HCT116 (cell line): ENCODE measurements at regions not wholly inside any gene's neighbourhood (a gene's known extent, or its start where the extent isn't known, plus 50 kb on each side); places are given as distances from the start of the nearest gene placed in this dataset.

ENCODE experiments used
- ATAC-seq: fragments of 200-7000 bp; cut with Tn5 transposase; 2 replicates; pipeline ENCODE4 v1.9.1; 2020; ENCODE audit warnings: mild to moderate bottlenecking, moderate library complexity
- BruUV-seq: library from RNA; stranded (reverse); fragments of 400-500 nt; replicated peaks from 2 replicates; lab custom pipeline; 2021; lab: Mats Ljungman, UMichigan
- CTCF ChIA-PET: fragments of 300-600 bp; sonication (Branson Sonifier 250); formaldehyde crosslinking; loops from one replicate; lab custom pipeline; 2021; ENCODE audit warnings: antibody characterized with exemption; lab: Charles Lee
- POLR2A ChIA-PET: fragments of 300-600, 350-600 bp; sonication (Branson Sonifier 250); formaldehyde crosslinking; loops from one replicate; lab custom pipeline; 2021; ENCODE audit warnings: antibody characterized with exemption; lab: Charles Lee
- RAD21 ChIA-PET, 2 experiments: fragments of 300-600 bp; sonication (Branson Sonifier 250); formaldehyde crosslinking; loops; one replicate each; lab custom pipeline; 2023; ENCODE audit warnings: low total read pairs in 2 of 2; ENCODE audit not compliant: uncharacterized antibody in 2 of 2, unreplicated experiment in 2 of 2, low non-redundant PET in 1 of 2; lab: Charles Lee
- DNase-seq: peaks from one replicate; pipeline ENCODE4 v3.0.0-alpha.2; 2010; ENCODE audit warnings: low read depth, low spot score
- H2AFZ ChIP-seq: fragments of 200-600 bp; shearing (Covaris generic), sonication (generic); 2 replicates; pipeline ENCODE4 v1.6.1; 2017; ENCODE audit warnings: low read depth, mixed run types, mixed read lengths, antibody characterized with exemption, low read length; ENCODE audit not compliant: poor library complexity, severe bottlenecking
- H3K27ac ChIP-seq: 2 replicates; pipeline ENCODE4 v1.5.1; 2012; ENCODE audit warnings: low read depth, low read length
- H3K27me3 ChIP-seq: fragments of 200-600 bp; sonication (generic); 2 replicates; pipeline ENCODE4 v1.6.1; 2016; ENCODE audit warnings: mixed run types, low read length, mixed read lengths; ENCODE audit not compliant: insufficient read depth
- H3K36me3 ChIP-seq, 2 experiments: fragments of 200-500 bp in 1 of 2; fragments of 200-600 bp in 1 of 2; sonication (Bioruptor generic) in 1 of 2; sonication (generic) in 1 of 2; 2 replicates each; pipeline versions ENCODE4 v1.5.1 to v1.6.1; 2014 to 2016; ENCODE audit warnings: low read length in 2 of 2, inconsistent platforms in 1 of 2, mixed read lengths in 1 of 2, mixed run types in 1 of 2; ENCODE audit not compliant: insufficient read depth in 2 of 2, control insufficient read depth in 1 of 2
- H3K4me1 ChIP-seq, 2 experiments: fragments of 200-600 bp in 1 of 2; sonication (generic) in 1 of 2; 2 replicates each; pipeline versions ENCODE4 v1.5.1 to v1.6.1; 2012 to 2017; ENCODE audit warnings: low read length in 2 of 2, inconsistent platforms in 1 of 2, mild to moderate bottlenecking in 1 of 2, mixed read lengths in 1 of 2, mixed run types in 1 of 2, moderate library complexity in 1 of 2; ENCODE audit not compliant: insufficient read depth in 2 of 2, control insufficient read depth in 1 of 2
- H3K4me2 ChIP-seq: fragments of 200-600 bp; sonication (generic); 2 replicates; pipeline ENCODE4 v1.6.1; 2017; ENCODE audit warnings: mixed run types, low read length, mixed read lengths
- H3K4me3 ChIP-seq, 2 experiments: fragments of 200-600 bp in 1 of 2; sonication (generic) in 1 of 2; replicated peaks in 1 of 2; 2 replicates each; pipeline ENCODE4 v1.5.1; 2011 to 2016; ENCODE audit warnings: low read length in 2 of 2, control low read depth in 1 of 2, low read depth in 1 of 2, mild to moderate bottlenecking in 1 of 2, mixed read lengths in 1 of 2, mixed run types in 1 of 2
- H3K79me2 ChIP-seq: fragments of 200-600 bp; sonication (generic); 2 replicates; pipeline ENCODE4 v1.6.1; 2017; ENCODE audit warnings: mild to moderate bottlenecking, mixed run types, low read length, moderate library complexity, mixed read lengths; ENCODE audit not compliant: insufficient read depth
- H3K9ac ChIP-seq: fragments of 200-600 bp; sonication (generic); 2 replicates; pipeline ENCODE4 v1.6.1; 2016; ENCODE audit warnings: low read length, mixed read lengths
- H3K9me2 ChIP-seq: fragments of 200-600 bp; sonication (generic), shearing (Covaris generic); 2 replicates; pipeline ENCODE4 v1.6.1; 2017; ENCODE audit warnings: mixed run types, mild to moderate bottlenecking, moderate library complexity; ENCODE audit not compliant: insufficient read depth
- H3K9me3 ChIP-seq, 2 experiments: fragments of 200-500 bp in 1 of 2; fragments of 200-600 bp in 1 of 2; sonication (Bioruptor generic) in 1 of 2; sonication (generic) in 1 of 2; 2 replicates each; pipeline ENCODE4 v1.6.1; 2014 to 2017; ENCODE audit warnings: low read length in 2 of 2, mixed read lengths in 2 of 2, inconsistent platforms in 1 of 2, low read depth in 1 of 2, mild to moderate bottlenecking in 1 of 2, mixed run types in 1 of 2, moderate library complexity in 1 of 2; ENCODE audit not compliant: control insufficient read depth in 1 of 2, insufficient read depth in 1 of 2
- H4K20me1 ChIP-seq: fragments of 200-600 bp; sonication (generic), shearing (Covaris generic); 2 replicates; pipeline ENCODE4 v1.6.1; 2017; ENCODE audit warnings: mixed run types, mild to moderate bottlenecking, moderate library complexity; ENCODE audit not compliant: insufficient read depth
- ATF3 ChIP-seq: IDR thresholded peaks from 2 replicates; pipeline ENCODE4 v1.6.1; 2012
- CBX3 ChIP-seq: IDR thresholded peaks from 2 replicates; pipeline ENCODE4 v1.6.1; 2012; ENCODE audit warnings: low read depth
- CTCF ChIP-seq, 3 experiments: fragments of 200-600 bp in 1 of 3; sonication (generic) in 1 of 3; IDR thresholded peaks in 2 of 3; conservative IDR thresholded peaks in 1 of 3; 2 replicates each; pipeline ENCODE4 v1.5.1; 2012 to 2017; ENCODE audit warnings: low read depth in 2 of 3, low read length in 2 of 3, antibody characterized with exemption in 1 of 3, borderline replicate concordance in 1 of 3, control low read depth in 1 of 3, mild to moderate bottlenecking in 1 of 3, mixed read lengths in 1 of 3, mixed run types in 1 of 3, moderate library complexity in 1 of 3; ENCODE audit not compliant: insufficient read depth in 1 of 3
- EGR1 ChIP-seq: IDR thresholded peaks from 2 replicates; pipeline ENCODE4 v1.6.1; 2012; ENCODE audit warnings: low read depth
- ELF1 ChIP-seq: IDR thresholded peaks from 2 replicates; pipeline ENCODE4 v1.6.1; 2012; ENCODE audit warnings: low read depth, borderline replicate concordance
- EZH2phosphoT487 ChIP-seq: fragments of 200-600 bp; IDR thresholded peaks from 2 replicates; pipeline ENCODE4 v1.6.1; 2018; ENCODE audit warnings: antibody characterized with exemption, borderline replicate concordance
- FOSL1 ChIP-seq: IDR thresholded peaks from 2 replicates; pipeline ENCODE4 v1.6.1; 2012; ENCODE audit warnings: low read depth
- JUND ChIP-seq: IDR thresholded peaks from 2 replicates; pipeline ENCODE4 v1.6.1; 2012
- MAX ChIP-seq: IDR thresholded peaks from 2 replicates; pipeline ENCODE4 v1.6.1; 2012
- POLR2A ChIP-seq: IDR thresholded peaks from 2 replicates; pipeline ENCODE4 v1.7.0; 2011; ENCODE audit warnings: borderline replicate concordance; ENCODE audit not compliant: insufficient read depth, insufficient read length; ENCODE audit errors: extremely low read depth
- POLR2AphosphoS5 ChIP-seq: IDR thresholded peaks from 2 replicates; pipeline ENCODE4 v1.6.1; 2011; ENCODE audit warnings: mild to moderate bottlenecking, low read depth, low read length, moderate library complexity
- REST ChIP-seq: IDR thresholded peaks from 2 replicates; pipeline ENCODE4 v1.6.1; 2012; ENCODE audit warnings: low read depth
- SIN3A ChIP-seq: IDR thresholded peaks from 2 replicates; pipeline ENCODE4 v1.6.1; 2012; ENCODE audit warnings: low read depth
- SP1 ChIP-seq: IDR thresholded peaks from 2 replicates; pipeline ENCODE4 v1.6.1; 2012; ENCODE audit warnings: low read depth
- SRF ChIP-seq: IDR thresholded peaks from 2 replicates; pipeline ENCODE4 v1.6.1; 2012; ENCODE audit warnings: low read depth
- TCF7L2 ChIP-seq: IDR thresholded peaks from 2 replicates; pipeline ENCODE4 v1.7.0; 2011; ENCODE audit warnings: borderline replicate concordance, inconsistent platforms; ENCODE audit not compliant: insufficient read depth, insufficient read length; ENCODE audit errors: extremely low read depth
- YY1 ChIP-seq: IDR thresholded peaks from 2 replicates; pipeline ENCODE4 v1.6.1; 2011; ENCODE audit warnings: low read length, low read depth, moderate library complexity, mild to moderate bottlenecking; ENCODE audit not compliant: insufficient replicate concordance; ENCODE audit errors: extremely low read depth
- ZBTB33 ChIP-seq: IDR thresholded peaks from 2 replicates; pipeline ENCODE4 v1.6.1; 2011; ENCODE audit warnings: mild to moderate bottlenecking, low read length, moderate library complexity; ENCODE audit not compliant: insufficient replicate concordance; ENCODE audit errors: extremely low read depth
- ZFX ChIP-seq: fragments of 450-650 bp; IDR thresholded peaks from 2 replicates; pipeline ENCODE4 v1.6.1; 2017
- ZNF274 ChIP-seq: fragments of 200-500 bp; sonication (Bioruptor generic); IDR thresholded peaks from 2 replicates; pipeline ENCODE4 v1.6.1; 2014; ENCODE audit warnings: mild to moderate bottlenecking, low read depth, low read length, inconsistent platforms
- intact Hi-C: fragments of 100-400 bp; cut with micrococcal nuclease; formaldehyde crosslinking; loops from 2 replicates; pipeline ENCODE4 v1.10.0; 2022

GRCh38 chr4:130603043-130603442 is 1507.1 kb downstream of the C4orf33 start:
- no peak overlapping the region for H2AFZ ChIP-seq
- H3K9me2 ChIP-seq, result no peaks in the 10 kb centered on the region
- DNase-seq, result no peak
- H3K4me2 ChIP-seq, result no peak overlapping the region
- ChIA-PET CTCF (interaction anchor here (0.7 kb wide), 1 partner anchor 205 kb away, joined by 3 read pairs; no protein-coding TSS in a partner anchor), POLR2A (no interaction called here), RAD21 (no interaction called here)
- H3K9me3 ChIP-seq, result no peaks in the 10 kb centered on the region
- BruUV-seq, result no TSS peak
- H3K79me2 ChIP-seq, result no peaks in the 10 kb centered on the region
- H3K4me1 ChIP-seq, result no peaks in the 10 kb centered on the region
- H4K20me1 ChIP-seq, result no peaks in the 10 kb centered on the region
- intact Hi-C loops, result no loop called here
- no peak for TF ChIP-seq POLR2A
- TF ChIP-seq SIN3A, result no peak
- TF ChIP-seq EZH2phosphoT487, result no peak
- TF ChIP-seq MAX, result no peak
- TF ChIP-seq CBX3, result no peak
- TF ChIP-seq CTCF (IDR thresholded peaks at IDR 0.05 in 2 of 3, conservative IDR thresholded peaks at IDR 0.05 in 1 of 3; ENCODE audit: borderline replicate concordance in 1 of 3, insufficient read depth in 1 of 3, low read depth in 2 of 3, low read length in 2 of 3), result no peak
- TF ChIP-seq SRF, result no peak
- TF ChIP-seq YY1, result no peak
- no peak for TF ChIP-seq ZNF274
- no peak for TF ChIP-seq ZFX
- no peak for TF ChIP-seq TCF7L2
- TF ChIP-seq REST, result no peak
- no peak for TF ChIP-seq EGR1
- no peak for TF ChIP-seq FOSL1
- no peak for TF ChIP-seq ZBTB33
- TF ChIP-seq JUND, result no peak
- TF ChIP-seq ATF3, result no peak
- TF ChIP-seq ELF1, result no peak
- no peak for TF ChIP-seq POLR2AphosphoS5
- no peak for TF ChIP-seq SP1
- no peak overlapping the region for H3K9ac ChIP-seq
- no peak for ATAC-seq
- no peak overlapping the region for H3K4me3 ChIP-seq
- H3K36me3 ChIP-seq, result no peaks in the 10 kb centered on the region
- H3K27me3 ChIP-seq, result no peaks in the 10 kb centered on the region
- H3K27ac ChIP-seq, result no peak overlapping the region
